HCT116 (cell line): ENCODE measurements at regions not wholly inside any gene's neighbourhood (a gene's known extent, or its start where the extent isn't known, plus 50 kb on each side); places are given as distances from the start of the nearest gene placed in this dataset.

Source experiments
- ATAC-seq: fragments of 200-7000 bp; cut with Tn5 transposase; 2 replicates; pipeline ENCODE4 v1.9.1; 2020; ENCODE audit warnings: mild to moderate bottlenecking, moderate library complexity
- BruUV-seq: library from RNA; stranded (reverse); fragments of 400-500 nt; replicated peaks from 2 replicates; lab custom pipeline; 2021; lab: Mats Ljungman, UMichigan
- CTCF ChIA-PET: fragments of 300-600 bp; sonication (Branson Sonifier 250); formaldehyde crosslinking; loops from one replicate; lab custom pipeline; 2021; ENCODE audit warnings: antibody characterized with exemption; lab: Charles Lee
- POLR2A ChIA-PET: fragments of 300-600, 350-600 bp; sonication (Branson Sonifier 250); formaldehyde crosslinking; loops from one replicate; lab custom pipeline; 2021; ENCODE audit warnings: antibody characterized with exemption; lab: Charles Lee
- RAD21 ChIA-PET, 2 experiments: fragments of 300-600 bp; sonication (Branson Sonifier 250); formaldehyde crosslinking; loops; one replicate each; lab custom pipeline; 2023; ENCODE audit warnings: low total read pairs in 2 of 2; ENCODE audit not compliant: uncharacterized antibody in 2 of 2, unreplicated experiment in 2 of 2, low non-redundant PET in 1 of 2; lab: Charles Lee
- DNase-seq: peaks from one replicate; pipeline ENCODE4 v3.0.0-alpha.2; 2010; ENCODE audit warnings: low read depth, low spot score
- H2AFZ ChIP-seq: fragments of 200-600 bp; shearing (Covaris generic), sonication (generic); 2 replicates; pipeline ENCODE4 v1.6.1; 2017; ENCODE audit warnings: low read depth, mixed run types, mixed read lengths, antibody characterized with exemption, low read length; ENCODE audit not compliant: poor library complexity, severe bottlenecking
- H3K27ac ChIP-seq: 2 replicates; pipeline ENCODE4 v1.5.1; 2012; ENCODE audit warnings: low read depth, low read length
- H3K27me3 ChIP-seq: fragments of 200-600 bp; sonication (generic); 2 replicates; pipeline ENCODE4 v1.6.1; 2016; ENCODE audit warnings: mixed run types, low read length, mixed read lengths; ENCODE audit not compliant: insufficient read depth
- H3K36me3 ChIP-seq, 2 experiments: fragments of 200-500 bp in 1 of 2; fragments of 200-600 bp in 1 of 2; sonication (Bioruptor generic) in 1 of 2; sonication (generic) in 1 of 2; 2 replicates each; pipeline versions ENCODE4 v1.5.1 to v1.6.1; 2014 to 2016; ENCODE audit warnings: low read length in 2 of 2, inconsistent platforms in 1 of 2, mixed read lengths in 1 of 2, mixed run types in 1 of 2; ENCODE audit not compliant: insufficient read depth in 2 of 2, control insufficient read depth in 1 of 2
- H3K4me1 ChIP-seq, 2 experiments: fragments of 200-600 bp in 1 of 2; sonication (generic) in 1 of 2; 2 replicates each; pipeline versions ENCODE4 v1.5.1 to v1.6.1; 2012 to 2017; ENCODE audit warnings: low read length in 2 of 2, inconsistent platforms in 1 of 2, mild to moderate bottlenecking in 1 of 2, mixed read lengths in 1 of 2, mixed run types in 1 of 2, moderate library complexity in 1 of 2; ENCODE audit not compliant: insufficient read depth in 2 of 2, control insufficient read depth in 1 of 2
- H3K4me2 ChIP-seq: fragments of 200-600 bp; sonication (generic); 2 replicates; pipeline ENCODE4 v1.6.1; 2017; ENCODE audit warnings: mixed run types, low read length, mixed read lengths
- H3K4me3 ChIP-seq, 2 experiments: fragments of 200-600 bp in 1 of 2; sonication (generic) in 1 of 2; replicated peaks in 1 of 2; 2 replicates each; pipeline ENCODE4 v1.5.1; 2011 to 2016; ENCODE audit warnings: low read length in 2 of 2, control low read depth in 1 of 2, low read depth in 1 of 2, mild to moderate bottlenecking in 1 of 2, mixed read lengths in 1 of 2, mixed run types in 1 of 2
- H3K79me2 ChIP-seq: fragments of 200-600 bp; sonication (generic); 2 replicates; pipeline ENCODE4 v1.6.1; 2017; ENCODE audit warnings: mild to moderate bottlenecking, mixed run types, low read length, moderate library complexity, mixed read lengths; ENCODE audit not compliant: insufficient read depth
- H3K9ac ChIP-seq: fragments of 200-600 bp; sonication (generic); 2 replicates; pipeline ENCODE4 v1.6.1; 2016; ENCODE audit warnings: low read length, mixed read lengths
- H3K9me2 ChIP-seq: fragments of 200-600 bp; sonication (generic), shearing (Covaris generic); 2 replicates; pipeline ENCODE4 v1.6.1; 2017; ENCODE audit warnings: mixed run types, mild to moderate bottlenecking, moderate library complexity; ENCODE audit not compliant: insufficient read depth
- H3K9me3 ChIP-seq, 2 experiments: fragments of 200-500 bp in 1 of 2; fragments of 200-600 bp in 1 of 2; sonication (Bioruptor generic) in 1 of 2; sonication (generic) in 1 of 2; 2 replicates each; pipeline ENCODE4 v1.6.1; 2014 to 2017; ENCODE audit warnings: low read length in 2 of 2, mixed read lengths in 2 of 2, inconsistent platforms in 1 of 2, low read depth in 1 of 2, mild to moderate bottlenecking in 1 of 2, mixed run types in 1 of 2, moderate library complexity in 1 of 2; ENCODE audit not compliant: control insufficient read depth in 1 of 2, insufficient read depth in 1 of 2
- H4K20me1 ChIP-seq: fragments of 200-600 bp; sonication (generic), shearing (Covaris generic); 2 replicates; pipeline ENCODE4 v1.6.1; 2017; ENCODE audit warnings: mixed run types, mild to moderate bottlenecking, moderate library complexity; ENCODE audit not compliant: insufficient read depth
- ATF3 ChIP-seq: IDR thresholded peaks from 2 replicates; pipeline ENCODE4 v1.6.1; 2012
- CBX3 ChIP-seq: IDR thresholded peaks from 2 replicates; pipeline ENCODE4 v1.6.1; 2012; ENCODE audit warnings: low read depth
- CEBPB ChIP-seq: IDR thresholded peaks from 2 replicates; pipeline ENCODE4 v1.6.1; 2012; ENCODE audit warnings: low read depth
- EGR1 ChIP-seq: IDR thresholded peaks from 2 replicates; pipeline ENCODE4 v1.6.1; 2012; ENCODE audit warnings: low read depth
- FOSL1 ChIP-seq: IDR thresholded peaks from 2 replicates; pipeline ENCODE4 v1.6.1; 2012; ENCODE audit warnings: low read depth
- JUND ChIP-seq: IDR thresholded peaks from 2 replicates; pipeline ENCODE4 v1.6.1; 2012
- POLR2A ChIP-seq: IDR thresholded peaks from 2 replicates; pipeline ENCODE4 v1.7.0; 2011; ENCODE audit warnings: borderline replicate concordance; ENCODE audit not compliant: insufficient read depth, insufficient read length; ENCODE audit errors: extremely low read depth
- REST ChIP-seq: IDR thresholded peaks from 2 replicates; pipeline ENCODE4 v1.6.1; 2012; ENCODE audit warnings: low read depth
- SIN3A ChIP-seq: IDR thresholded peaks from 2 replicates; pipeline ENCODE4 v1.6.1; 2012; ENCODE audit warnings: low read depth
- SP1 ChIP-seq: IDR thresholded peaks from 2 replicates; pipeline ENCODE4 v1.6.1; 2012; ENCODE audit warnings: low read depth
- TCF7L2 ChIP-seq: IDR thresholded peaks from 2 replicates; pipeline ENCODE4 v1.7.0; 2011; ENCODE audit warnings: borderline replicate concordance, inconsistent platforms; ENCODE audit not compliant: insufficient read depth, insufficient read length; ENCODE audit errors: extremely low read depth
- ZFX ChIP-seq: fragments of 450-650 bp; IDR thresholded peaks from 2 replicates; pipeline ENCODE4 v1.6.1; 2017
- intact Hi-C: fragments of 100-400 bp; cut with micrococcal nuclease; formaldehyde crosslinking; loops from 2 replicates; pipeline ENCODE4 v1.10.0; 2022
- TF ChIP-seq, protein P1 (sequence below): IDR thresholded peaks from 2 replicates; pipeline ENCODE4 v1.6.1; 2012

DNA sequence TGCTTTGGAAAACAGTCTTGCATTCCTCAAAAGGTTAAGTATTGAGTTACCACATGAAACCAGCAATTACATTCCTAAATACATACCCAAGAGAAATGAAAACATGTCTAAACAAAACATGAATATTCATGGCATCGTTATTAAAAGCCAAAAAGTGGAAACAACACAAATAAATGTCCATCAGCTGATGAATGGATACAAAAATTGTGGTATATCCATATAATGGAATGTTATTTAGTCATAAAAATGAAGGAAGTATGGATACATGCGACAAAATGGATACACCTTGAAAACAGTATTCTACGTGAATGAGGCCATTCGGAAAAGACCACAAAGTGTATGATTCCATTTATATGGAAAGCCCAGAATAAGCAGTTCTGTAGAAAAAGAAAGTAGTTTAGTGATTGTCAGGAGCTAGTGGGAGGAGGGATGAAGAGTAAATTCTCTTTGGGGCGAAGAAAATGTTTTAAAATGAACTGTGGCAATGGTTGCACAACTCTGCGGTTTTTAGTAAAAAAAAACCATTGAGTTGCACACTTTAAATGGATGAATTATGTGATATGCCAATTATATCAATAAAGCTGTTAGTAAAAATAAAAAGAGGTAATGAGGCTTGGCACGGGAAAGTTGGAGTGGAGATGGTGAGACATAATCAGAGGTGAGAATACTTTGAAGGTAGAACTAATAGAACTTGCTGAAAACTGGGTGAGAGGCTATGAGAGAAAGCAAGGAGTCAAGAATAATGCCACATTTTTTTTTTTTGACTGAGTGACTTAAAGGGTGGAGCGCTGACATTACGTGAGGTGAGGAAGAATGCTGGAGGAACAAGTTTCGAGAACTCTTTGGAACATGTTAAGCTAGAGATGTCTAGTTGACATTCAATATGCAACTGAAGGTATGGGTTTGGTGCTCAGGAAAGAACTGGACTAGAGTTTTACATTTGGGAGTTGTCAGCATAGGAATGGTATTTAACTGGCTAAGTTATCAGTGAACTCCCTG, 194.9 kb upstream of the ZNF608 start:
- H4K20me1 ChIP-seq = no peaks in the 10 kb centered on the region
- DNase-seq = no peak
- RAD21 ChIA-PET = no interaction called here
- CTCF ChIA-PET = no interaction called here
- no peaks in the 10 kb centered on the region for H3K4me1 ChIP-seq
- no peaks in the 10 kb centered on the region for H3K9me3 ChIP-seq
- no peak overlapping the region for H2AFZ ChIP-seq
- no peak for TF ChIP-seq JUND
- no peak for TF ChIP-seq FOSL1
- TF ChIP-seq TCF7L2 = no peak
- no peak for TF ChIP-seq ZFX
- no peak for TF ChIP-seq CEBPB
- no peak for TF ChIP-seq CBX3
- TF ChIP-seq SP1 = no peak
- TF ChIP-seq ATF3 = no peak
- TF ChIP-seq, all 23 proteins: peak for 0
- no peaks in the 10 kb centered on the region for H3K27me3 ChIP-seq
- no peak overlapping the region for H3K27ac ChIP-seq
- no peak overlapping the region for H3K4me2 ChIP-seq
- POLR2A ChIA-PET = no interaction called here
- H3K36me3 ChIP-seq = no peaks in the 10 kb centered on the region
- H3K79me2 ChIP-seq = no peaks in the 10 kb centered on the region
- H3K9me2 ChIP-seq = no peaks in the 10 kb centered on the region
- intact Hi-C loops = no loop called here
- BruUV-seq = no TSS peak
- H3K4me3 ChIP-seq = no peak overlapping the region
- no peak overlapping the region for H3K9ac ChIP-seq
- ATAC-seq = no peak

- ChIA-PET CTCF (no interaction called here), RAD21 (no interaction called here), POLR2A (no interaction called here)
- Histone ChIP-seq H3K79me2 (no peaks in the 10 kb centered on the region), H3K4me2 (no peak overlapping the region), H3K27me3 (no peaks in the 10 kb centered on the region), H3K4me3 (no peak overlapping the region), H3K9me2 (no peaks in the 10 kb centered on the region), H4K20me1 (no peaks in the 10 kb centered on the region), H3K27ac (no peak overlapping the region), H3K36me3 (no peaks in the 10 kb centered on the region), H3K9me3 (no peaks in the 10 kb centered on the region), H3K9ac (no peak overlapping the region), H3K4me1 (no peaks in the 10 kb centered on the region), H2AFZ (no peak overlapping the region)
- DNase-seq = no peak
- ATAC-seq = no peak
- TF ChIP-seq POLR2A = no peak
- no peak for TF ChIP-seq EGR1
- no peak for TF ChIP-seq SIN3A
- TF ChIP-seq, protein P1, sequence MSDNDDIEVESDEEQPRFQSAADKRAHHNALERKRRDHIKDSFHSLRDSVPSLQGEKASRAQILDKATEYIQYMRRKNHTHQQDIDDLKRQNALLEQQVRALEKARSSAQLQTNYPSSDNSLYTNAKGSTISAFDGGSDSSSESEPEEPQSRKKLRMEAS = no peak
- no peak for TF ChIP-seq REST
- no TSS peak for BruUV-seq
- intact Hi-C loops = no loop called here
Measured at GRCh38 chr5:124948062-124948753, 201.8 kb upstream of the ZNF608 start.
